IPS-20b (cell line): ENCODE measurements at regions not wholly inside any gene's neighbourhood (a gene's known extent, or its start where the extent isn't known, plus 50 kb on each side); places are given as distances from the start of the nearest gene placed in this dataset.
"Not testable (repeated sequence)": the region's sequence is repeated elsewhere in the genome, so short reads cannot be mapped to it uniquely, and the experiment has no call there.

Source experiments
- H3K27ac ChIP-seq: one replicate; pipeline ENCODE4 v1.5.1; 2013; ENCODE audit warnings: low read length
- H3K27me3 ChIP-seq: 2 replicates; pipeline ENCODE4 v1.6.1; 2013; ENCODE audit warnings: mild to moderate bottlenecking, low read length, inconsistent platforms; ENCODE audit not compliant: insufficient read depth
- H3K36me3 ChIP-seq: 2 replicates; pipeline ENCODE4 v1.6.1; 2013; ENCODE audit warnings: low read depth, mild to moderate bottlenecking, inconsistent platforms, low read length, moderate library complexity; ENCODE audit not compliant: insufficient read depth
- H3K4me1 ChIP-seq: 2 replicates; pipeline ENCODE4 v1.6.1; 2013; ENCODE audit warnings: mild to moderate bottlenecking, control low read depth, inconsistent platforms, low read length, moderate library complexity; ENCODE audit not compliant: insufficient read depth
- H3K4me3 ChIP-seq: 2 replicates; pipeline ENCODE4 v1.5.1; 2013; ENCODE audit warnings: mild to moderate bottlenecking, low read length, inconsistent platforms
- H3K9ac ChIP-seq: 2 replicates; pipeline ENCODE4 v1.6.1; 2013; ENCODE audit warnings: low read depth, mild to moderate bottlenecking, inconsistent platforms, low read length, moderate library complexity
- H3K9me3 ChIP-seq: 2 replicates; pipeline ENCODE4 v1.6.1; 2013; ENCODE audit warnings: mild to moderate bottlenecking, low read depth, low read length, inconsistent platforms; ENCODE audit not compliant: insufficient read depth

- not testable (repeated sequence) for H3K9ac ChIP-seq, H3K4me1 ChIP-seq, H3K27ac ChIP-seq, H3K36me3 ChIP-seq, H3K9me3 ChIP-seq, H3K4me3 ChIP-seq
- peaks cover 17% of the 10 kb centered on the region; the same call in 1 of the 2 replicates for H3K27me3 ChIP-seq
Measured at GRCh38 chr15:22710831-22711341, 75.6 kb upstream of the NIPA1 start.

- H3K4me3 ChIP-seq, H3K9me3 ChIP-seq: not testable (repeated sequence)
Measured at GRCh38 chr15:22713933-22714332, 72.5 kb upstream of the NIPA1 start.

GRCh38 chr15:22714358-22715132 lies 71.9 kb upstream of the NIPA1 start:
- H3K9ac ChIP-seq, H3K36me3 ChIP-seq, H3K9me3 ChIP-seq, H3K4me3 ChIP-seq, H3K27ac ChIP-seq, H3K4me1 ChIP-seq: not testable (repeated sequence)
- H3K27me3 ChIP-seq, result peaks cover 19% of the 10 kb centered on the region; the same call in 1 of the 2 replicates

More at GRCh38 chr15:22713933-22714332, 72.5 kb upstream of the NIPA1 start:
- not testable (repeated sequence) for H3K27ac ChIP-seq, H3K36me3 ChIP-seq, H3K4me1 ChIP-seq, H3K9ac ChIP-seq
- H3K27me3 ChIP-seq, result peaks cover 19% of the 10 kb centered on the region; the same call in 1 of the 2 replicates

- not testable (repeated sequence) for H3K4me1 ChIP-seq, H3K27ac ChIP-seq, H3K9ac ChIP-seq, H3K4me3 ChIP-seq, H3K36me3 ChIP-seq, H3K9me3 ChIP-seq
- peaks cover 19% of the 10 kb centered on the region; the same call in 1 of the 2 replicates for H3K27me3 ChIP-seq
Measured at GRCh38 chr15:22715133-22715845, 71.2 kb upstream of the NIPA1 start.

DNA sequence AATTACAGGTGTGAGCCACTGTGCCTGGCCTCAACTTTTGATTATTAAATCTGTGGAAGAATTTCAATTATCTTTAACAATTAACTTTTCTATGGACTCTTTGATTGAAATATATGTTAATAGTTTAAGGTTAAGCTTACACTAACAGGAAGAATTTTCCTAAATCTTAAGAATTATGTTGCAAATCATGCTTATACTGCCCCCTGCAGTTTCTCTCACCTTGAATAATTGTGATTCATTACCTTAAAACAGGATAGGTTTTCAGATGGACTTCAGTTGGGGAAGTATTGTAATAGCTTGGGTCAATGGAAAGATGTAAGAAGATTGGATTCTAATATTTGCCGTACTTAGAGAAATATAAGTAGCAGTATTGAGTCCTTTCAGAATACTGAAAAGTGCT lies 66.5 kb upstream of the NIPA1 start:
- H3K36me3 ChIP-seq, H3K4me3 ChIP-seq, H3K4me1 ChIP-seq: not testable (repeated sequence)

DNA sequence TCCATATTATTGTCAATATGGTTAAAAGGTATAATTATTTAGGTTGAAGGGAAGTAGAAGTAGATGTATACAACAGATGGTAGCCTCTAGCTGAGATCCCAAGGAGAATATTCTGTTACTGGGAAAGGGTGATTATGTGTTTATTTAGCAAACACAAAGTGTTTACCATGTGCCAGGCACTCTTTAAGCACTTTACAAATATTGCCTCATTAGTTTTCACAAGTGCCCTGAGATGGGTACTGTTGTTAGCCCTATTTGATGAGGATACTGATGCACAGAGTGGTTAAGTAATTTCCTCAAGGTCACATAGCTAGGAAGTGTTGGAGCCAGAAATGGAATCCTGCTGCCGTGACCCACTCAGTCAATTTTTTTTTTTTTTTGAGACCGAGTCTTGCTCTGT lies 60.3 kb upstream of the NIPA1 start:
- not testable (repeated sequence) for H3K36me3 ChIP-seq, H3K27me3 ChIP-seq, H3K9me3 ChIP-seq, H3K4me3 ChIP-seq, H3K4me1 ChIP-seq, H3K27ac ChIP-seq, H3K9ac ChIP-seq

More for the DNA sequence above, 66.5 kb upstream of the NIPA1 start:
- not testable (repeated sequence) for H3K9ac ChIP-seq, H3K9me3 ChIP-seq, H3K27ac ChIP-seq, H3K27me3 ChIP-seq

DNA sequence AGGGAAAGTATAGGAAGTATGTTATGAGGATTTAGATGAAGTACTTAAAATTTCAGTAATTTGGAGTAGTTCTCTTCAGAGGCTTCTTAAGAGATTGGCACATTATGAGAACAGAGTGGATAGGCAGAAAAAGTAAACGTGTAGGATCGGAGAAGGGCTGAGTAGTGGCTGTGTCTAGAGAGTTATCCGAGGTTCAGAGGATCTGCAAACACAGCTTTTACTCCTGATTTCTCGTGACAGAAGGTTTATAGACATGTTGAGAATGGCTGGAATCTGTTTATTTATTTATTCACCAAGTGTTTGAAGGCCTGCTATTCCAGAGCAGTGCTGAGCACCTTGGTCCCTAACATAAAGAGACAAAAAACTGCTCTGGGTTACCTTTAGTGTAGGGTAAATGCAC lies 51.4 kb upstream of the NIPA1 start:
- H3K9me3 ChIP-seq, H3K4me1 ChIP-seq, H3K4me3 ChIP-seq, H3K27ac ChIP-seq, H3K9ac ChIP-seq, H3K27me3 ChIP-seq, H3K36me3 ChIP-seq: not testable (repeated sequence)

DNA sequence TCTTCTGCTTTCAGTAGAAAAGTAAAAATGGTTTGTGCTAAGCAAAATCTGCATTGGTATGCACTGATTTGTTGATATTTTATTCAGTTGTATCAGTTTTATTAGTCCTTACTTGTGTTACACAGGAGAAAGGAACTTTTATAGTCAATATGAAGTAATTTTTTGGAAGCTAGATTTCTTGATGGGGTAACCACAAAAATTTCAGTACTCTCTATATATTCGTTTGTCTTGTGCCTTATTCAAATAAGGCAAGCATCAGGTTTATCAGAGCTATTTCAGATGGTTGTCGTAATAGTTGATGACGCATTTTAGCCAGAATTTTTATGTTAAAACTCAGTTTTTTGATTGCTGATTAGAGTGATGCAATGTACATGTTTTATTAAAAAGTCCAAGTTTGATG lies 50.7 kb upstream of the NIPA1 start:
- Histone ChIP-seq H3K4me1 (no peaks in the 10 kb centered on the region), H3K9me3 (no peaks in the 10 kb centered on the region), H3K36me3 (no peaks in the 10 kb centered on the region), H3K27me3 (no peaks in the 10 kb centered on the region), H3K9ac (no peak overlapping the region), H3K27ac (no peak overlapping the region), H3K4me3 (no peak overlapping the region)

DNA sequence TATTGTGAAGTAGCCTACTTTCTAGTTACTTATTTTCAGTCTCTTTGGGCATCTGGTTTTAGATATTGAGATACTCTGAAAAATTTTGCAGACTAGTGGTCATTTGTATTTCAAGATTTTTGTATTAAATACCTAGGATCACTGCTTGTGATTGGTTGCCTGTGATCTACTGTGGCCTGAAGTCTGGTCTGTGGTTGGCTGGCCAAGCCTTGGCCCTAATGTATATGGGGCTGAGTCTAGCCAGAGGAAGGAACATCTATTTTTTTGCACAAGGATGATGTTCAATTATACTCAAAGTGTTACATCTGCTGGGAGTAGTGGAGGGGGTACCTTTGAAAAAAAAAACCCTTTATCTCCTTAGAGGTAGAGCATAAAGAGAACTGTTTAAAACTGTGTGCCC lies 50.2 kb upstream of the NIPA1 start:
- H3K9ac ChIP-seq, H3K27me3 ChIP-seq, H3K27ac ChIP-seq, H3K36me3 ChIP-seq, H3K9me3 ChIP-seq, H3K4me1 ChIP-seq, H3K4me3 ChIP-seq: not testable (repeated sequence)
